Retina (tissue), 1 donor: ENCODE measurements at regions not wholly inside any gene's neighbourhood (a gene's known extent, or its start where the extent isn't known, plus 50 kb on each side); places are given as distances from the start of the nearest gene placed in this dataset.
"Not testable (repeated sequence)": the region's sequence is repeated elsewhere in the genome, so short reads cannot be mapped to it uniquely, and the experiment has no call there.

Experiments used
- DNase-seq: peaks from one replicate; pipeline ENCODE4 v3.0.0-alpha.2; 2016

DNA sequence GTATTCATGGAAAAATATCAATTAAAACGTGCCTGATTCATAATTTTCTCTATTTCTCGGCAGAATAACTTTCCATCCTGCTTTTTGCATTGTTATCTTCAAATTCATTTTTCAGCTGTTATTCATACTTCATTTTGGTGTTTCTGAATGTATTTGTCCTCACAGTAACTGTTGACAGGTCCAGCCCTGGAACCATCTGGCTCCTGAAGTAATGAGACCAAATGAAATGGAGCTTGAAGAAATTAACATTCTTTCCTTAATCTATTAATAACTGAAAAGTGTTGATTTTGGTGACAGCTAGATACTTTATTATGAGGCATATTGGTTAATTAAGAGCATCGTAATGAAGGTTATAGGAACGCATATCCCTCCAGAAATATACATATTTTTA is 257.0 kb upstream of the MINDY3 start:
- no peak for DNase-seq

GRCh38 chr10:16119445-16119844 is 259.1 kb upstream of the MINDY3 start:
- DNase-seq: no peak

DNA sequence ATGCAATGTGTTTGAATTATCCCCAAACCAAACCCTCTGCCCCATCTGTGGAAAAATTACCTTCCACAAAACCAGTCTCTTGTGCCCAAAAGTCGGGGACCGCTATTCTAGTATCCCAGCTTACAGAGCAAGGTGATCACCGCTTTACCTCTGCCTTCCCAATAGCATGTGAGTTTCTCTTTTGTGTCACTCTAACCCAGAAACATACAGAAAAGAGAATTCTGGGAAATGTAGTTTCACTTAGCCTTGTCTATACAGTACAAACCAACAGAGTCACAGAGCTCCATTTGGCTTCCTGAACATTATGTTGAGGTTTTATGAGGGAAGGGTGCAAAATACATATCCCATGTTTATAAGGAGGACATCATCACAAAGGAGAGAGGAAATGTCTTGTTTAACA is 260.3 kb upstream of the MINDY3 start:
- no peak for DNase-seq

DNA sequence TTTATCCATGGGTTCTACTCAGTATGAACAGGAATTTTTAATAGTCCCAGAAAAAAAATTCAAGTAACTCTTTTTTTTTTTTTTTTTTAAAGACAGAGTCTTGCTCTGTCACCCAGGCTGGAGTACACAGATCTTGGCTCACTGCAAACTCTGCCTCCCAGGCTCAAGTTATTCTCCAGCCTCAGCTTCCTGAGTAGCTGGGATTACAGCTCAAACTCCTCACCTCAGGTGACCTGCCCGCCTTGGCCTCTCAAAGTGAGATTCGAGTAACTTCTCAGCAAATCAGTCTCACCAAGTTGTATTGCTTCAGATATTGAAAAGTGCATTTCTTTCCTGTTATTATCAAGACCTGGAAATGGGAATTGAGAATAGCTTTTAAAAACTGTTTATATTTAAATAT is 281.2 kb upstream of the MINDY3 start:
- no peak for DNase-seq

GRCh38 chr10:16146993-16147392 is 286.7 kb upstream of the MINDY3 start:
- no peak for DNase-seq

DNA sequence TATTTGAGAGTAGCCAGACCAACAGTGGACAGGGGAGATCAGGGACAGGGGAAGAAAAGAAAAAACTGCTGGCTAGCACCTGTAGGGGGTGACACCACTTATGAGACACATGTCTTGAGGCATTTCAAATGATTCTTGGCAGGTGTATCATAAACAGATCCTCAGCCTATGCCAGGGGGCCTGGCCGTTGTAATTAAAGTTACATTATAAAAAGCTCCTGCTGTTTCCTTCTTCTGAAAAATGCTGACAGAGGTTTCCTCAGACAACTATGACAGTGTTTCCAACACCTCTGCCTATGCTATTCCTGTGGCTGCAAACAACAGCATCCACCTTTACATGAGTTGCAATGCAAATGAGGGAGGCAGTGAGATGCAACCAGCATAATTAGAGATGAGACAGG is 281.0 kb upstream of the PTER start:
- peak; percentile 2 for DNase-seq

DNA sequence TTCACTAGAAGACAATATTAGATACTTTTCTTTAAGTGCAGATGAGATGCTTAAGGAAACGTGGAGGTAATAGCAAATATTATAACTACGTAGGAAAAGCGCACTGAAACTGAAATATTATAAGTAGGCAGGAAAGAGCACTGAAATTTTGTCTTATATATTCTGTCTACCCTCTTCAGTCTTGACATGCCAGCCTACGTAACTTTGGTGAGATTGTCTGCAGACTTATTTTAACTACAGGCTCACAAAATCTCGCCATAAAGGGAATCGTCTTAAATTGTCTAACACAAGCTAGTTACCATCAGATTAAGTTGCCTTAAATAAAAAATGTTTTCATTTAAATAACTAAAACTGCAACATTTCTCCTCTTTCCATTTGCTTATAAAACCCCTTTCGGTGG is 280.1 kb upstream of the PTER start:
- no peak for DNase-seq

DNA sequence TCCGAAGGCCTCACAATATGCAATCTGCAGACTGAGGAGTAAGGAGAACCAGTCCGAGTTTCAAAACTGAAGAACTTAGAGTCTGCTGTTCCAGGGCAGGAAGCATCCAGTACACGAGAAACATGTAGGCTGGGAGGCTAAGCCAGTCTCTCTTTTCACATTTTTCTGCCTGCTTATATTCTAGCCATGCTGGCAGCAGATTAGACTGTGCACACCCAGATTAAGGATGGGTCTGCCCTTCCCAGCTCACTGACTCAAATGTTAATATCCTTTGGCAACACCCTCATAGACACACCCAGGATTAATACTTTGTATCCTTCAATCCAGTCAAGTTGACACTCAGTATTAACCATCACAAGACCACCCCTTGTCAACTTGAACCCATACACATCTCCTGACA is 271.7 kb upstream of the PTER start:
- DNase-seq: not testable (repeated sequence)

DNA sequence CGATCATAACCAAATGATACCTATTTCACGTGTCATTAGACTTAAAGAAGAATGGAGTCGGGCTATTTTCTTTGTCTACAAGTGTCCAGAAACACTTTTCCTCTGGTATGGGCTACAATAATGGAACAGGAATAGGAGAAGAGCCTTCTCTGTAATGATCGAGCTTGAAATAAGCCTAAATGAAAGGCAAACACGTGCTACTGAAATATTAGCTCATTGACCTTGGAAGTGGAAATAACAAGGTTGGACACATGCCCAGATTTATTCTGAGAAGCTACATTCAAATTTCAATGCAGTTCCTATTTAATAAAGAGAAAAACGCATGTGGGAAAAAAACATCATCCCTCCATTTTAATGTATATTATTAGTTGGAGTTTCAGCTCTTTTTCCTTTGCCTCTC is 254.7 kb upstream of the PTER start:
- DNase-seq: no peak

GRCh38 chr10:16182688-16183087 is 254.1 kb upstream of the PTER start:
- no peak for DNase-seq

DNA sequence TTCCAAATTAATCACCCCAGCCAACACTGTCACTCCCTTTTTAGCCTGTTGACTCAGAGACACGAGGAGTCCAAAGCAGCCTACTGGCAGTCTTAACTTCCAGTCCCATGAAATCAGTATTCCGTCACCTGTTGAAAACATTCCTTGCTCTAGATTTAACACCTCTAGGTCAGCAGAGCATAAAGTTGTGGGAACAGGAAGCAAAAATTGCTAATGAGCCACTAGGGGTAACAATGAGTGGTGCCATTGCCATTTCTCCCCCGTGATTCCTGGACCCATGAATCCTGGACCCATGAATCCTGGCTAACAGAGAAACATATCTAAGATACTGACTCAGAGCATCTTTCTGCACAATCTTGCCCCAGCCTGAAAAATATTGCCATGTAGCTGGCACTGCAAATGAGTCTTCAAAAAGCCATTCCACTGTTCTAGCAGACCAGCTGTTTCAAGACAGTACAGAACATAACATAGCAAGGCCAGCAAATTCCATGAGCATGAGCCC is 252.7 kb upstream of the PTER start:
- DNase-seq: no peak

- no peak for DNase-seq
These were observed 251.9 kb upstream of the PTER start for GRCh38 chr10:16184906-16185305.

DNA sequence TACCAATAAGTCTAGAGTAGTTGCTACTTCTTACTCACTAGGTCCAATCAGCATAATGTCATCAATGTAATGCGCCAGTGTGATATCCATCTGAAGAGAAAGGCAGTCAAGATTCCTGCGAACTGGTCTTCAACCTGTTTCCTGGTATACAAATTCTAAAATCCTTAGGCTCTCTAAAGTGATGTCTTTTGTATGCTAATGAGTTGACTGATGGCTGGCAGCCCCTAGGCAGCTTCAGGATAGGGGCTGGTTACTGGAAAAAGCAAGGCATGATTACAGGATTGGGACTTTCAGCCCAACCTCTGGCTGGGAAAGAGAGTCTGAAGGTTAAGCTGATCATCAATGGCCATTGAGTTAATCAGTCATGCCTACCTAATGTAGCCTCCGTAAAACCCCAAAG is 250.2 kb upstream of the PTER start:
- DNase-seq: no peak

- no peak for DNase-seq
These were observed 249.6 kb upstream of the PTER start for GRCh38 chr10:16187161-16187560.

GRCh38 chr10:16192337-16192736 is 244.5 kb upstream of the PTER start:
- DNase-seq: no peak

DNA sequence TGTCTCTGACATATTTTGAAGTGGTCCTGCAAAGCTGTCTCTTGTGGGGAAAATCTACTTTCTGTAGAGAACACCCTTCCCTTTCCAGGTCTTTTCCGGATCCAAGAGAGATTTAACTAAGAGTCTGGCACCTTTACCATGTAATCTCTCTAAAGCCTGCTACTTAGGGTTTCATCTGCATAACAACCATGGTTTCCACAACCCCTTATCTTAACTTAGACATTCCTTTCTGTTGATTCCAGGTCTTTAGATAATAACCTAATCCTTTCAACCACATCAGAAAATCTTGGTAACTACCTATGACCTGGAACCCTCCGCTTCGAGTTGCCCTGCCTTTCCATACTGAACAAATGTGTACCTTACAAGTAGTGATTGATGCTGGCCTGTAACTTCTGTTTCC is 243.6 kb upstream of the PTER start:
- DNase-seq: no peak

DNA sequence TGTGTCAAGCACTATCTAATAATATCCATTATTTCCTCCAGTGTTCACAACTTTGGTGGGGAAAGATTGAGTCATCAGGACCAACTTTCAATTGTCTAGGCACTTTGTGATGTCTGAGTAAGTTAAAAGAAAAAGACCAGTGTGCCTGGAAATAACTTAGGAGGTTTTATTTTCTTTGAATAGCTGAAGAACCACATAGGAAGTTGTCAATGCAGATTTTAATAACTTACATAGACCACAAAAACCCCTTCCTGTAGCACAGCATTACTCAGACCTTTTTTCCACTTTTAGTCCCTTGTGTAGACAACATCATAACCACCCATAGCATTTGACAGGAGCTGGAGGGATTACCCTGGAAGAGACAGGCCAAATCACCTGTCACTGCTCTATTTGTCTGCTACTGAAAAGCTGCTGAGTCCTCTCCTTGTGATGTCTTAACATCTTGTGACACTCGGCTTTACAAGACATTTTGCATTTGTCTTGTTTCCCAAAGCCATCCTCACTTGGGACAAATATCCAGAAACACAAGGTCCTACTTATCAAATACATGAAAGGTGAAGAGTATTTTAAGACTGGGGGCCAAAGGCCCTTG is 241.5 kb upstream of the PTER start:
- no peak for DNase-seq

- no peak for DNase-seq
These were observed 240.9 kb upstream of the PTER start for GRCh38 chr10:16195894-16196293.

DNA sequence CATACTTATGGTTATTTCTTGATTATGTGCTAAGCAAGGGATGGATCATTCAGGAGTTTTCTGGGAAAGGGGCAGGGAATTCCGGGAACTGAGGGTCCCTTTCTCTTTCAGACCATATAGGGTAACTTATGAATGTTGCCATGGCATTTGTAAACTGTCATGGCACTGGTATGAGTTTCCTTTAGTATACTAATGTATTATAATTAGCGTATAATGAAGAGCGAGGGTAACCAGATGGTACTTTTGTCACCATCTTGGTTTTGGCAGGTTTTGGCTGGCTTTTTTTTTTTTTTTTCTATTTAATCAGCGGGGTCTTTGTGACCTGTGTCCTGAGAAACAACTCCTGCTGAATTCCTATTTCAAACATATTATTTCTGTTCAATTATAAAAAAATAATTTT is 237.6 kb upstream of the PTER start:
- DNase-seq: no peak

- DNase-seq: not testable (repeated sequence)
These were observed 213.2 kb upstream of the PTER start for GRCh38 chr10:16223618-16224017.

DNA sequence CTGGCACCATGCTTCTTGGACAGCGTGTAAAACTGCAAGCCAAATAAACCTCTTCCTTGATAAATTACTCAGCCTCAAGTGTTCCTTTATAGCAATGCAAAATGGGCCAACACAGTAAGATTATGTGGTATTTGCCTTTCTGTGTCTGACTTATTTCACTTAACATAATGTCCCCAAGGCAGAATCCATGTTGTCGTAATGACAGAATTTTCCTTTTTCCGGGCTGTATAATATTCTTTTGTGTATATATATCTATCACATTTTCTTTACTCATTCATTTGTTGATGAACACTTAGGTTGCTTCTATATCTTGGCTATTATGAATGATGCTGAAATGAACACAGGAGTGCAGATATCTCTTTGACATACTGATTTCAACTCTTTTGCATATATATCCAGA is 209.1 kb upstream of the PTER start:
- DNase-seq: no peak

DNA sequence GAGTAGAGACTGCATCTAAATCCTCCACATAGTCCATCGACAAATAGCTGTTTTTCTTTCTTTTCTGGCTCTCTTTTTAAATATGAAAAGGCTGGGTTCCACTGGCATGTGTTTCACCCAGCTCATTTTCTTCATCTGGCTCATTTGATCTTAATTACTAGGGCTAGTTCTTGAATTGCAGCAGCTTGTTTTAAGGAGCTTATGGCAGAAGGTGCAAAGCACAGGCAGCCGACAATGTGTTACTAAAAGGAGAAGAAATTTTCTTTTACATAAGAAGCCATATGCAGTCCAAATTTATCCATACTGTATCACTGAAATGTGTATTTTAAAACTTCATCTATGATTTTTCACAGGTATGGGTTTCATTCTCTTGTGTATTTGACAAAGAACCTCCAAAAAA is 205.6 kb upstream of the PTER start:
- no peak for DNase-seq

- DNase-seq: no peak
These were observed 204.9 kb upstream of the PTER start for GRCh38 chr10:16231734-16232435.

- no peak for DNase-seq
These were observed 204.4 kb upstream of the PTER start for GRCh38 chr10:16232441-16232840.

GRCh38 chr10:16234916-16235315 is 201.9 kb upstream of the PTER start:
- DNase-seq: no peak
